Activated CD4-positive, alpha-beta T cell treated with anti-CD3 and anti-CD28 coated beads, Interleukin-2, amount 50 U/mL, for 48 hours (primary cell): ENCODE measurements at regions not wholly inside any gene's neighbourhood (a gene's known extent, or its start where the extent isn't known, plus 50 kb on each side); places are given as distances from the start of the nearest gene placed in this dataset.

Source experiments
- DNase-seq, 2 experiments: peaks; one replicate each; pipeline ENCODE4 v3.0.0-alpha.2; 2020

DNA sequence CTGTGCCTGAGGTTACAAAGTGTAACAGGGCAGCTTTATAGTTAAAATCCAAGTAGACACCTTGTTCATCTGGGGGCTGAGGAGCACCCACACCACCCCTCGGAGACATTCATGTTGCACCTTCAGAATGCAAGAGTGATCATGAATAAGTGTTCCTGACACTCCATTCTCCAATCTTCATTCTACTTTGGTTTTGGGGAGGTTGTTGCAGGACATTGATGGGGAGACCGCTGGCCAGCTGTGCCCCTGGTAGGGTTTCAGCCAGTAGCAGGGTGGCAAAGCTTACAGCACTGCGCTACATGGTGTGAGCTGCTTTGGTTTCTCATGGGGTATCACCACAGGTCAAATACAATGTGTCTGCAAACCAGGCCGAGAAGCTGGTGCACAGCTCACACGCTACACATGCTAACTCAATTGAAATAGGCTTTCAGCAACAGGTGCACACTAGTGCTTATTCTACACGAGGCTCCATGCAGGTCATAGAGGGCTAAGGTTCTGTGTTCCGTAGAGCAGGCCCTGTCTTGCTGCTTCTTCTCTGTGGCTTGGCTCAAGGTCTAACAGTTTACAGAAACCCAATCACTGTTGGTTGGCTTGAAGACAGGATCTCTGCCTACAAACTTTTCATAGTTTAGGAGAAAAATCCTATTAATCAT, 317.4 kb upstream of the ZNF32 start:
- no peak for DNase-seq

DNA sequence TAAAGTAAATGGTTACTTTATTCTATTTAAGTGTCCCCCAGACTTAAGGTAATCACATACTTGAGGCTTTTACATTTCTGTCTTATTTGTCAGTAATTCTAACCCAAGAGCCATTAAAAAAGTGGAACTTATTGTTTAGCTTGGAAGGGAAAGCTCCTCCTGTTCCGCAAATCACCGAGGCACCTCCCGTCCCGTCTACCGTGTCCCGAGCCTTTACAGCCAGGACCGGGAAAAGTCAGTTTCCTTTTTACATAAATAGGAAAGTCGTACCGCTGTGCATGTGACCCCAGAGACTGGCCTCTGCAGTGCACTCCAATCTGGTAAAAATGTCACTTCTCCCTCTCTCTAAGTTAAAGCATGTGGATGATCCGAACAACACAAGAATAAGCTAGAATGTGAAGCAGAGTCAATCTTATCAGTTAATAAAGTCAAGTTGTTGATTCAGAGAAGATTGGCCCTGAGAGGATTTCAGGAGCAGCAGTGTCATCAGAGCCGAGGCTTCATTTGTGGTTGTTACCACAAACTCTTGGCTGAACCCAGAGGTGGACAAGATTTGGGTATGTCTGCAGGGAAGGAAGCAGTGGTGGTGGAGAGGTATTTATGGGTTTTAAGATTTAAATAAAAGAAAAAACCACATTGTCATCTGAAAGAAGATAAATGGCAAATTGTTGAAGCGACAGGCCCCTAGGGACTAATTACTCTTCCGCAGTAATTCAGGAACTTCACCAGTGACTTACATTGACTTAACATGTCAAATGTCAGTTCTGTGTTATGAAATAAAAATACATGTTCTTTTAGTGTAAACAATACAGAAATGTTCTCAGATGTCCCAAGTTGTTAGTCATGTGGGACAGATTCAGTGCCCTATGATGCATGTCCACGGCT, 316.6 kb upstream of the ZNF32 start:
- DNase-seq = no peak

DNA sequence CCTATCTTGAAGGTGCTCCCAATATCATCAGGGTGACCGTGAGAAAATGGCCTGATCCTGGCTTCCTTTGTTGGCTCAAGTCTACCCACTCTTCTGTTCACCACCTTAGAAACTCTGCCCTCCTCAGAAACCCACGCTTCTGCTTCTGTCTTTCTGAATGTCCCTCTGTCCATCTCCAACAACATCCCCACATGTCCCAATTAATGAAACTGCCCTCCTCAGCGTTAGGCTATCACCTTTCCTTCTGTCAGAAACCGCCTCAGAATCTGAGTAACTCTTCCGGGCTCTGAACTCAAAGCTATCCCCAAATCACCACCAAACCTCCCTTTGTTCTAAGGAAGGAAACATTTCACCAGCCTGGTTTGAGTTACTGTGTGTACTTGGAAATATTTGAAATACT, 315.8 kb upstream of the ZNF32 start:
- DNase-seq = no peak

DNA sequence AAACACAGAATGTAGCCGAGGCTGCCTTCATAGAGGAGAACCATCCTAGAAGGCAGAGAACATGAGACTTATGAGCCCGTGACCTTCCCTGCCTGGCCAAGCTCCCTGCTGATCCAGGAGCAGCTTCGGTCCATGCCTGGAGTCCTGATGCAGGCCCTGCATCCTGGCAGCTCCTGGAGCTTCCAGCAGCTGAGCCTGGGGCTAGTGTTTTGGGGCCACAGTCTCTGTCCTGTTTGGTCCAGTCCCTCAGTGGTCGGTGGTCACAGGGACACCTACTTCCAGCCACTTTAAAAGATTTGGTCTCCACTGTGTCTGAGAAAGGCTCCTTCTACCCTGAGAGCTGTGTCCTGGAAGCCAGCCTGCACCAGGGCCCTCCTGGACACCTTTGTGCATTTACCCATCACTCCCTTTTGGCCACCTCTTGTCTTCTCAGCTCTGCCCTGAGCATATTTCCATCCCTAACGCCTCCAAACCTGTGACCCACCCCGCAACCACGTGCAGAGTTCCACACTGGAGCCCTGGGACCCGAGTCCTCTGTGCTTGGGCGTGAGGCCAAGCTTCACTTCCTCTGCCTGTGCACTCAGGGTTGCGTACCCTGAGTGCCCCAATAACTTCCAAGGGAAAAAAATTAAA, 315.2 kb upstream of the ZNF32 start:
- no peak for DNase-seq

DNA sequence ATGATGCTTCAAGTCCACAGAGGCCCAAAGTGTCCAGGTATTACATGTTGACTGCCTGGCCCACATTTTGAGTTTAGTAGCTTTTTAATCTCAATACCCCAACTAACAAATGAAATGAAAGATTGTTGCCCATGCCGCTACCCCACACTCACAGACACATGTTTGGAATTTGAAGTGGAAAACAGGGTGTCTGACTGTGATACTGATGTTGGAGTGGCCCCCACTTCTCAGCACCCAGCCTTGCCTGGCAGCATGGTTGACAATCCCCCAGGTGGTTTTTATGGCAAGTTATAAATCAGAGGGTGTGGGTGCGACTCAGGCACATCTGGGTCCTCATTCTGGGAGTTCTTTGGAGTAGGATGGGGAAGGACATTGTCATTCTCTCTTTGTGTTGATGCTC, 314.7 kb upstream of the ZNF32 start:
- no peak for DNase-seq

DNA sequence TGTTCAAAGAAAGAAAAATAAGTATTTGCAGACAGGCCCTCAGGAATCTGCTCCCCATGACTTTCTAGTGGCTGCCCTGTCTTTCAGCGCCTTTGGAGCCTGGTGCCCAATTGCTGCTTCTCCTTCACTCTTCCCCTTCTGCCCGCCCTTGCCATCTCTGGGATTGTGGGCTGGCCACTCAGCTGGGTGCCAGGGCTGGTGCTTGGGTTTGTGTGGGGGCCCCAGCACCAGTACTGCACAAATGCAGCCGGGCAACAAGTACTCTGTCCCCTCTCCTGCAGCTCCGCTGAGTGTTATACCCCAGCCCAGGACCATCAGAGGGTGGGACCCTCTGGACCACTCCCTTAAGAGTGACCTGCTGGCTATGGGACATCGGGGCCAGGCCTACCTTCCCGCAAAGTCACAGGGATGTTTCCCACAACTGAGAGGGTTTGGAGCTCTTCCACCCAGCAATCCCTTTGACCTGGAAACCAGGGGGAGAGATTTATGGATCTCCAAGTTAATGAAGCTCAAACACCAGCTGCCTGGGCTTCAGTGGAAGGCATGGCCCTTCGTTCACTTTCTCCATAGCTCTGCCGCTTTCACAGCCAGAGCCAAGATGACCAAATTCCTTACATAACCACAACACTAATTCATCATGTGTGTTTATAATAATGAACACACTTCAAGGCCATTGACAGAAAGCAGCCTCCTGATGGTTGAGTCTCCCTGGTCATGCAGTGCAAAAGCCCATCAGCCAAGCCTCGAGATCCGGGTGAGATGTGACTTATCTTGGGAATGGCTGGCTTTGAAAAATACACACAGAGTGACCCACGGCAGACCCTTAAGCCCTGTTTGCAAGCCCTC, 313.9 kb upstream of the ZNF32 start:
- no peak for DNase-seq

DNA sequence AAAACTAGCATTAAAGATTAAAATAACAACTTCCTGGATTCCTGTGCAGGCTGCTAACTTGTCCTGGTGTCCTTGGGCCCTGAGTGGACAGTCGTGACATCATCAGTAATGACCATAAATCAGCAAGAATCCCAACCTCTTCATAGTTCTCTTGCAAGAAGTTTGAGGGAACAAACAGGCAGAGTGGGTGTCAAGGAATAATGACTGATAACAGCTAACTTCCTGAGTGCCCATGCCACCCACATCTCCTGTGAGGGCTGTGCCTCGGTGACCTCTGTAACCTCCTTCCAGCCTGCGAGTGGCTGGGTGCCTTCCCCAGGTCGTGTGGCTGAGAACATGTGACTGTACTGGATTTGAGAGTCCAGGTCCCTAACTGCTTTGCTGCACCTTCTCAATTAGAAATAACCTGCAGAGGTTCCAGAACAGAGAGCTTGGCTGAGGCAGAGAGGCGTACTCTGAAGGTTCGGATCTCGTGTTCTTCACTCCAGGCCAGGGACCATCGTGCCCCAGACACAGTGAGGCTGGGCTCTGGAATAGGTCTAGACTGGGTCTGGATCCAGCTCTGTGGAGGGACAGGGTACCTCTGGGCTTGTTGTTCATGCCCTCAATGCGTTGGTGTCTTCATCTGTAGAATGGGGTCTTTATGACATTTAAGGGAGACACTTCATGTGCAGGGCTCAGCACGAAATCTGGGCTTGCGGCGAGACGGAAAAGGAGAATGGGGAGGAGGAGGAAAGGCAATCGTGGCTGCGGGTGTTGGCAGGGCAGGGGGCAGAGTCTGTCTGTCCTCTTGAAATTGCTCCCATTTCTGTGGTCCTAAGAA, 313.1 kb upstream of the ZNF32 start:
- DNase-seq = no peak

DNA sequence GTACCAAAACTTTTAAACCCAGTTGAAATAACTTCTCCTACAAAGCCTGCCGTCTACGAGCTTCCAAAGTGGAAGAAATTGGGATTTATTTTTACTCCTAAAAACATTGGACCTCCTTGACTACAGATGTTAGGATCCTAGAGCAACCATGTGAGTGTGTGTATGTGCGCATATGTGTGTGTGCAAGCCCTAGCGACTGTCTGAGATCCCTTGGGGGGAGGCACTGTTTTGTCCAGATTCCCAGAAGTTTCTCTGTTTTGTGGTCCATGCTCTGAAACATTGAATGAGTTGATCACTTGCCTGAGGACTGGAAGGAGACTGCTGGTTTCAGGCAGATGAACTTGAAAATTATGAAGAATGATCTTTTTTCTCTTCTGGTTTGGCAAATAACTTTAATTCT, 312.3 kb upstream of the ZNF32 start:
- no peak for DNase-seq

DNA sequence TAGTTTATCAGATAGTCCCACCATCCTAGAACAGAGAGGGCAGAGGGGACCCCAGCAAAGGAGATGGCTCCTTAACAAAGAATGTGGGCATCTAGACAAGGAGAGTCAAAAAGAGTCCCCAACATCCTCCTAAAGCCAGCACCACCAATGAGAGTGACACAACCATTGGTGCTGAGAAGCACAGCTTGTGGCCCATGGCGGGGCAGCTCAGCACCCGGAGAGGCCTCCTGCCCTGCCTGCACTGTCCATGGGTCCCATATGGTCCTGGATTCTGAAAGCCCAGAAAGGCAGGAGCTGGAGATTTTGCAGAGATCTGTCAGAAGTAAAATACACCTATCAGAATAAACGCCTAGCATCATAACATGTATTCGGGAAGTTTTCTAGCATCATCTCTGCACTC, 311.8 kb upstream of the ZNF32 start:
- no peak for DNase-seq

DNA sequence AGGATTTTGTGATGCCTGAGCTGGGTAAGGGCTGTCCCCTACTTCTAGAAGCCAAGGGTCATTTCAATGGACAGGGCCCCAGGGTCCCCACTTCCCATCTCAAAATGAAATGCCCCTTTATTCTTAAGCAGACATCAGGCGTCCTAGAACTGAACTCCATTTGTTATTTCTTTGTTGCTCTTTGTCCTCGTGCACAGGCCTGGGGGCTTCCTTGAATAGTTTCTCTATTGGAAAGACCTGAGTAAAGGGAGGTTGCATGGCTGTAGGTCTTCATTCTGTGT, 311.4 kb upstream of the ZNF32 start:
- no peak for DNase-seq

DNA sequence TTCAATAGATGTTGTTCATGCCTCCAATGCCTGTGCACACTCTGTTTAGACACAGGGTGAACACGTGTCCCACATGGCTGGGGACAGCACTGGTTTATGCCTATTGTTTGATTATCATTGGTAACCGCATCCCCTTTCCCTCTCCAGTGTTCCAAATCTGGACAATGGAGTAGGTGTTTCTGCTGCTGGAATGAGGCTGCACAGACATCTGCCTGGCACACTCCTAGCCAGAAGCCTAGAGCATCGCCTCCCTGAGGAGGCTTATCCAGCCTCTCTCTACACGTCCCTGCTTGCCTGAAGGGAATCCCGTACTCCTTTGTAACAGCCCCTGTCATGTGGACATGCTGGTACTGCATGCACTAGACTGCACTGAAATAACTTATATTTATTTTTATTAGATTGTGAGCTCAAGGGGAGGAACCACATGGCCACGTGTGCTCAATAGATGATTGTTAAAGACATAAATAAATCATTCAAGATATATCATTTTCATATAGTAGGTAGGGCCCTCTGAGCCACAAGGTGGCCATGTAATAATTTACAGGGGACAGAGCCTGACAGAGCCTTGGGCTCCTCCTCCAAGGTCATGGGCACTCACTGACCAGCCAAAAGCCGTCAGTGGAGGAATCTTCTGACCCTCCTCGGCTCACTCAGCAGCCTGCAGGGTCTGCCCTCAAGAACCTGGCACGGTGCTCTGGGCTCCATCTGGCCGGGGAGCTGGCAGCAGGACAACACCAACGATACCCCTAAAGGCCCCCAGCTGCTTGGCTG, 310.9 kb upstream of the ZNF32 start:
- DNase-seq = no peak

DNA sequence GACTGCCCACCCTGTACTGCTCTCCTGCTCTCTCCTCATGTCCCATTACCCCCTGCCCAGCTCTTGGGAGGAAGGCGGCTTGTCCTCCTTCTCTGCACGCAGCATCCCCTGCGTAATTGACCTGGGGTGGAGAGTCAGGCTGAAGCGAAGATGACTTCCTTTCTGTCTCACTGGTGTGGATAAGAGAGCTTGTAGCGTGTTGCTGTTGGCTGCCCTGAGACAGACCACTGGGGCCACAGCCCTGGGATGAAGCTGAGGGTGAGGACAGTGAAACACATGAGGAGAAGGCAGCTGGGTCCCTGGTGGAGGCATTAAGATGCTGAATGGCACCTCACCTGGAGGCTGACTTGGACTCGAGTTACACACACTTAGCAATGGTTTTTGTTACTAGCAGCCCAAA, 310.3 kb upstream of the ZNF32 start:
- DNase-seq = no peak

DNA sequence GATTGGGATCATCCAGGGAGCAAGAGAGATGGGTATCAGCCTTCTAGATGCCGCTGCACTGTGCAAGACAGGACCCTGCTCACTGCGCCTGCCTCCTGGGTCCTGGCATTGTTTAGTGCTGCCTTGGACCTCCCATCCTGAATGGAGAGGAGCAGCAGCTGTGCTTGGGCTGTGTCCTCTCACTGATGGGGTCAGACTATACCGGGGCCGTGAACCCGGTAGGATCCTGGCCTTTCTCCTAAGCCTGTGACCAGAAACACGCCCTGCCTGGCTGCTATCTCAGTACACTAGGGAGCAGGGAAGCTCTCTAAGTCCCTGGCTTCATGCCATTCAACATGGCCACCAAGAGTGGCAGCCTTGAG, 309.4 kb upstream of the ZNF32 start:
- DNase-seq = no peak

DNA sequence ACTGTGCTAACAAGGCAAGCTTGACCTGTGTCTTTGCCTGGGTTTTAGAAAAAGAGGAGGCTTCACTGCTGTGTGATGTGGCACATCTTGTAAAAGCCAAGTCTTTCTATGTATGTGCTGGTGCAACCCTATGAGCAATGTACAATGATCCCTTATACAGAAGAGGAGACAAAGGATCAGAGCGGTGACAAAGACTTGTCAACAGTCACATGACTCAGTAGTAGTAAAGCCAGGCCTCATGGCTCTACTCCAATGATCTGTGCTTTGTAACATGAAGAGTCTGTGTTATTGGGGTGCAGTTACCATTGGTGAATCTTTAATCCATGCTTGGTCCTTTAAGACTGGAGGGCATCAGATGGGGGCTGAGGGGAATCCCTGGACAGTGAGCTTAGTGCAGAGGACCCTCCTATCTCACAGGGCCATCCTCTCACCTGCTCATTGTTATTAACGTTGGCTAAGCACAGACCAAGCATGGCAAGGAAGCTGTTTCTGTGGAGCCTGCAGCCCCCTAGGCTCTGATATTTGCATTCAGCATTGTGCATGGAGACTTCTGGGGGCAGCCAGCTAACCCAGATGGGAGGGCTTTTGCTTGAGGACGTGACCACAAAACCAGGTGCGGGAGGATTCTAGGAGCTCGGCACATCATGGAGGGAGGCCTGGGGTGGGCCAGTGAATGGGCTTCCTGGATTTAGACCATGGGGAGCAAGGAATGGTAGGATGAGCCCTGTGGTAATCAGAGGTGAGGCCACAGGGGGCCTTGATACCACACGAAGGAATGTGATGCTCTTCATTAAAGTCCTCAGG, 308.8 kb upstream of the ZNF32 start:
- no peak for DNase-seq

DNA sequence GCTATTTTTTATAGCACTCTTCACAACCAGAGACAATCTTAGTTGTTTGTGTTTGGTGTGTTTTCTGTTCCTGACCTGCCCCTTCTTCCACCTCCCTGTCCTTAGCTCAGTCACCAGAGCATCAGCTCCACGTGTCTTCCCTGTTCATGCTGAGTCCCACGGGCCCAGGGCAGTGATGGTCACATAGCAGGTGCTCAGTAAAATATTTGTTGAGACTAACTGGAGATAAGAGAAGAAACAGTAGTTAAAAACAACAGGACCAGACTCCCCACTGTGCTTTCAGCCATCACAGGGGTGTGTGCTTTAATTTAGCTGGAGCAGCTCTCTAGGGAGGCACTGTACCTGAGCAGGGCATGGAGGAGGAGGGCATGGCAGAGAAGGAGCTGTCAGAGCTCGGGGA, 307.3 kb upstream of the ZNF32 start:
- DNase-seq = no peak

DNA sequence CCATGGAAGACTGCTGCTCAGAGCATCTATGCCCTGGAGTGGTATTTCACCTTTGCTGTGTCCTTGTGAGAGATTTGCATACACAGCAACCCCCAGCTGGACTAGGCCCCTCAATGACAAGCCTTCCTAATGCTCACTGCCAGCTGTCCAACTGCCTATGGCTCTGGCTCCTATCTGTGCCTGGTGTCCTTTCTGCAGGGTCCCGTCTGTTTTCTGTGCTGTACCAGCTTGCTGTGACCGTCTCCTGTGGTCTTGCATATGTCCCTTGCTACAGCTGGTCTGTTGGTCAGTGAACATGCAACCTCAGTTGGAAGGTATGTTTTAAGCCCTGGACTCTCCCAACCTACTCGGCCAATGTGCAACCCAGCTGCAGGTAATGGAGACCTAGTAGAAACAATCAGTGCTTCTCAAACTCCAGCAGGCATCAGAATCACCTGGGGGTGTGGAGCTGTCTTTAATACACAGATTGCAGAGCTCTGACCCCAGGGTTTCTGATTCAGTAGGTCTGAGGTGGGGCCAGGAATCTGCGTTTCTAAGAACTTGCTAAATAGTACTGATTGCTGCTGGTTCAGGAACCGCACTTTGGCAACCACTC, 306.4 kb upstream of the ZNF32 start:
- DNase-seq = no peak

DNA sequence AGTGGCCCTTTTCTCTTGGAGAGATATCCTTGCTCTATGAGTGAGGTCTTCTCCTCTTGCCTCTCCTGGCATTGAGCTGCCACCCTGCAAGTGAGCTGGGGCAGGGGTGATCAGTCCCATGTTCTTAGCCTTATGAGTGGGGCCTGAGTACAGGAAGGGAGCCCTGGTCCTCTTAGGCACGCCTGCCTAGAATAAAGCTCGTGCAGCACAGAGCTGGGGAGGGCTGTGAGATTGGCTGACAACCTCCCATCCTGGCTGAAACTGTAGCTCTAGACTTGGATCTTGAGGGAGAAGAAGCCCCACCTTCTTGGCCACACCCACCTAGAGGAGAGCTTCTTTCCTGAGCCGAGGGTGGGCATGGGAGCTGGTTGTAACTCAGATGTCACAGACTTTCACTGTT, 305.0 kb upstream of the ZNF32 start:
- no peak for DNase-seq

DNA sequence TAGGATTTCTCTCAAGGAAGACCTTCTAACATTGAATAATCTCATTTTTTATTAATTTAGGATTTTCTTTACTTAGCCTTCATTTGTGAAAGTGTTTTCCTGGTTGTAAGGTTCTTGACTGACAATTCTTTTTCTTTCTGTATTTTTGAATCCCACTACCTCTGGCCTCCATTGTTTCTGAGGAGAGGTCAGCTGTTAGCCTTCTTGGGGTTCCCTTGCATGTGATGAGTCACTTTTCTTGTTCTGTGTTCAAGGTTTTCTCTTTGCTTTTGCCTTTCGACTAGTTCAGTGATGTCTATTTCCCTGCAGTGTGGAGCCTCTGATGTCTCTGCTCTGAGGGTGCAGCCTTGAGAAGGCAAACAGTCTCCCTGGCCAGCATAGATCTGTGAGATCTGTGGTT, 304.1 kb upstream of the ZNF32 start:
- no peak for DNase-seq

DNA sequence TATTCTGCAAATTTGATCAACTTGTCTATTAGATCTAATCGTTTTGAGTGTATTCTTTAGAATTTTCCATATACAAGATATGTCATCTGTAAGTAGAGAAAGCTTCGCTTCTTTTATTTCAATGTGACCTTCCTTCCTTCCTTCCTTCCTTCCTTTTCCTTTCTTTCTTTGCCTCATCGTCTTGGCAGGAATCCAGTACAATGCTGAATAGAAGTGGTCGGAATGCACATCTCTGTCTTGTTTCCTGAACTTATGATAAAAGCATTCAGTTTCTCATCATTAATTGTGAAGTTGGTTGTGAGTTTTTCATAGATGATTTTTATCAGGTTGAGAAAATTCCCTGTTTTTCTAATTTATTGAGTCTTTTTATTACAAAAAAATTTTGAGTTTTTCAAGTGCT, 300.7 kb upstream of the ZNF32 start:
- DNase-seq = no peak

DNA sequence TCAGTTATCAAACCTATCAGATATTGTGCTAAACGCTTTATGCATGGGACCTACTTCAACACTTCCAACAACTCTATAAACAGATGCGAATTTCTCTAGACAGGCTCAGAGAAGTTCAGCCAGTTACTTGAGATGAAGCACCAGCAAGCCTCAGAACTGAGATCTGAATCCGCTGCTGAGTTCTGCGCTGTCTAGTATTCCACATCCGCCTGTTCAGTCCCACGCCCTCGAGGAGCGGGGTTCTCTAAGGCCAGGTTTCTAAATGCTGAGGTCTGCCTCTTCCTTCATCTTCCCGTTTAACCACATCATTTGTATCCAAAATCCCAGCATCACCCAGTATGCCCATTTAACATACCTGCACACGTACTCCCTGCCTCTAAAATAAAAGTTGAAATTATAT, 297.8 kb upstream of the ZNF32 start:
- no peak for DNase-seq

DNA sequence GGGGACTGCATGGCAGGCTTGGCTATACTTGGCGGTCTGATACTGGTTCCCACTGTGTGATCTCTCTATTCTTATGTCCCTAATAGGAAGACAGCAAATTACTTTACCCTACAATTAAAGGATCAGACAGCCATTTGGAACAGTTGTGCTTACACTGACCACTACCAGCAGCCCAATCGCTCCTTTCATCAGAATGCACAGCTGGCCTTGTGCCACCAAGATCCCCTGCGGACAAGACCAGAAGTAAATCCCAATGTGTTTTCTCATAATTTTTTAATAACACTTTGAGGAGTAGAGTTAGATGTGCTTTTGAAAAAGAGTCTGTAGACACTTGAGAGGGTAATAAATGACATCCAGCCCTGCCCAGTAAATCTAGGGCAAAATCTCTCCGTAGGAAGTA, 297.2 kb upstream of the ZNF32 start:
- no peak for DNase-seq
